H1 (cell line): ENCODE measurements at regions not wholly inside any gene's neighbourhood (a gene's known extent, or its start where the extent isn't known, plus 50 kb on each side); places are given as distances from the start of the nearest gene placed in this dataset.

Experiments
- CEBPB ChIP-seq: IDR thresholded peaks from 2 replicates; pipeline ENCODE4 v1.6.1; 2012; ENCODE audit warnings: low read depth, low read length
- CHD2 ChIP-seq: IDR thresholded peaks from 2 replicates; pipeline ENCODE4 v1.6.1; 2012; ENCODE audit warnings: low read length, improper control_type of control experiment
- CREB1 ChIP-seq: IDR thresholded peaks from 2 replicates; pipeline ENCODE4 v1.6.1; 2012; ENCODE audit warnings: inconsistent platforms
- EZH2 ChIP-seq: fragments of 200-600 bp; sonication (generic); IDR thresholded peaks from 2 replicates; pipeline ENCODE4 v1.7.1; 2012; ENCODE audit warnings: low read depth, mild to moderate bottlenecking, moderate library complexity, low read length, inconsistent platforms; ENCODE audit not compliant: severe bottlenecking
- GABPA ChIP-seq: IDR thresholded peaks from 2 replicates; pipeline ENCODE4 v1.6.1; 2011; ENCODE audit warnings: mild to moderate bottlenecking, low read length, moderate library complexity, borderline replicate concordance; ENCODE audit not compliant: insufficient read depth
- HDAC2 ChIP-seq, 2 experiments: fragments of 300-600 bp in 1 of 2; sonication (generic) in 1 of 2; IDR thresholded peaks; 2 replicates each; pipeline ENCODE4 v1.6.1; 2011 to 2012; ENCODE audit warnings: low read depth in 2 of 2, low read length in 2 of 2, mild to moderate bottlenecking in 2 of 2, moderate library complexity in 2 of 2, borderline replicate concordance in 1 of 2, inconsistent platforms in 1 of 2
- NRF1 ChIP-seq: IDR thresholded peaks from 2 replicates; pipeline ENCODE4 v1.6.1; 2011; ENCODE audit warnings: mild to moderate bottlenecking, low read depth, low read length, improper control_type of control experiment
- SIN3A ChIP-seq, 2 experiments: IDR thresholded peaks in 1 of 2; conservative IDR thresholded peaks in 1 of 2; 2 replicates each; pipeline ENCODE4 v1.6.1; 2011 to 2012; ENCODE audit warnings: low read length in 2 of 2, improper control_type of control experiment in 1 of 2, low read depth in 1 of 2, mild to moderate bottlenecking in 1 of 2
- SIX5 ChIP-seq: IDR thresholded peaks from 2 replicates; pipeline ENCODE4 v1.6.1; 2011; ENCODE audit warnings: mild to moderate bottlenecking, low read depth, low read length
- YY1 ChIP-seq: IDR thresholded peaks from 2 replicates; pipeline ENCODE4 v1.6.1; 2011; ENCODE audit warnings: low read depth, mild to moderate bottlenecking, low read length
- TF ChIP-seq, protein P1 (sequence below): fragments of 300-600 bp; sonication (generic); IDR thresholded peaks from 2 replicates; pipeline ENCODE4 v1.7.1; 2012; ENCODE audit warnings: low read length, moderate library complexity, mild to moderate bottlenecking, inconsistent platforms; ENCODE audit not compliant: insufficient replicate concordance

- TF ChIP-seq, protein P1, sequence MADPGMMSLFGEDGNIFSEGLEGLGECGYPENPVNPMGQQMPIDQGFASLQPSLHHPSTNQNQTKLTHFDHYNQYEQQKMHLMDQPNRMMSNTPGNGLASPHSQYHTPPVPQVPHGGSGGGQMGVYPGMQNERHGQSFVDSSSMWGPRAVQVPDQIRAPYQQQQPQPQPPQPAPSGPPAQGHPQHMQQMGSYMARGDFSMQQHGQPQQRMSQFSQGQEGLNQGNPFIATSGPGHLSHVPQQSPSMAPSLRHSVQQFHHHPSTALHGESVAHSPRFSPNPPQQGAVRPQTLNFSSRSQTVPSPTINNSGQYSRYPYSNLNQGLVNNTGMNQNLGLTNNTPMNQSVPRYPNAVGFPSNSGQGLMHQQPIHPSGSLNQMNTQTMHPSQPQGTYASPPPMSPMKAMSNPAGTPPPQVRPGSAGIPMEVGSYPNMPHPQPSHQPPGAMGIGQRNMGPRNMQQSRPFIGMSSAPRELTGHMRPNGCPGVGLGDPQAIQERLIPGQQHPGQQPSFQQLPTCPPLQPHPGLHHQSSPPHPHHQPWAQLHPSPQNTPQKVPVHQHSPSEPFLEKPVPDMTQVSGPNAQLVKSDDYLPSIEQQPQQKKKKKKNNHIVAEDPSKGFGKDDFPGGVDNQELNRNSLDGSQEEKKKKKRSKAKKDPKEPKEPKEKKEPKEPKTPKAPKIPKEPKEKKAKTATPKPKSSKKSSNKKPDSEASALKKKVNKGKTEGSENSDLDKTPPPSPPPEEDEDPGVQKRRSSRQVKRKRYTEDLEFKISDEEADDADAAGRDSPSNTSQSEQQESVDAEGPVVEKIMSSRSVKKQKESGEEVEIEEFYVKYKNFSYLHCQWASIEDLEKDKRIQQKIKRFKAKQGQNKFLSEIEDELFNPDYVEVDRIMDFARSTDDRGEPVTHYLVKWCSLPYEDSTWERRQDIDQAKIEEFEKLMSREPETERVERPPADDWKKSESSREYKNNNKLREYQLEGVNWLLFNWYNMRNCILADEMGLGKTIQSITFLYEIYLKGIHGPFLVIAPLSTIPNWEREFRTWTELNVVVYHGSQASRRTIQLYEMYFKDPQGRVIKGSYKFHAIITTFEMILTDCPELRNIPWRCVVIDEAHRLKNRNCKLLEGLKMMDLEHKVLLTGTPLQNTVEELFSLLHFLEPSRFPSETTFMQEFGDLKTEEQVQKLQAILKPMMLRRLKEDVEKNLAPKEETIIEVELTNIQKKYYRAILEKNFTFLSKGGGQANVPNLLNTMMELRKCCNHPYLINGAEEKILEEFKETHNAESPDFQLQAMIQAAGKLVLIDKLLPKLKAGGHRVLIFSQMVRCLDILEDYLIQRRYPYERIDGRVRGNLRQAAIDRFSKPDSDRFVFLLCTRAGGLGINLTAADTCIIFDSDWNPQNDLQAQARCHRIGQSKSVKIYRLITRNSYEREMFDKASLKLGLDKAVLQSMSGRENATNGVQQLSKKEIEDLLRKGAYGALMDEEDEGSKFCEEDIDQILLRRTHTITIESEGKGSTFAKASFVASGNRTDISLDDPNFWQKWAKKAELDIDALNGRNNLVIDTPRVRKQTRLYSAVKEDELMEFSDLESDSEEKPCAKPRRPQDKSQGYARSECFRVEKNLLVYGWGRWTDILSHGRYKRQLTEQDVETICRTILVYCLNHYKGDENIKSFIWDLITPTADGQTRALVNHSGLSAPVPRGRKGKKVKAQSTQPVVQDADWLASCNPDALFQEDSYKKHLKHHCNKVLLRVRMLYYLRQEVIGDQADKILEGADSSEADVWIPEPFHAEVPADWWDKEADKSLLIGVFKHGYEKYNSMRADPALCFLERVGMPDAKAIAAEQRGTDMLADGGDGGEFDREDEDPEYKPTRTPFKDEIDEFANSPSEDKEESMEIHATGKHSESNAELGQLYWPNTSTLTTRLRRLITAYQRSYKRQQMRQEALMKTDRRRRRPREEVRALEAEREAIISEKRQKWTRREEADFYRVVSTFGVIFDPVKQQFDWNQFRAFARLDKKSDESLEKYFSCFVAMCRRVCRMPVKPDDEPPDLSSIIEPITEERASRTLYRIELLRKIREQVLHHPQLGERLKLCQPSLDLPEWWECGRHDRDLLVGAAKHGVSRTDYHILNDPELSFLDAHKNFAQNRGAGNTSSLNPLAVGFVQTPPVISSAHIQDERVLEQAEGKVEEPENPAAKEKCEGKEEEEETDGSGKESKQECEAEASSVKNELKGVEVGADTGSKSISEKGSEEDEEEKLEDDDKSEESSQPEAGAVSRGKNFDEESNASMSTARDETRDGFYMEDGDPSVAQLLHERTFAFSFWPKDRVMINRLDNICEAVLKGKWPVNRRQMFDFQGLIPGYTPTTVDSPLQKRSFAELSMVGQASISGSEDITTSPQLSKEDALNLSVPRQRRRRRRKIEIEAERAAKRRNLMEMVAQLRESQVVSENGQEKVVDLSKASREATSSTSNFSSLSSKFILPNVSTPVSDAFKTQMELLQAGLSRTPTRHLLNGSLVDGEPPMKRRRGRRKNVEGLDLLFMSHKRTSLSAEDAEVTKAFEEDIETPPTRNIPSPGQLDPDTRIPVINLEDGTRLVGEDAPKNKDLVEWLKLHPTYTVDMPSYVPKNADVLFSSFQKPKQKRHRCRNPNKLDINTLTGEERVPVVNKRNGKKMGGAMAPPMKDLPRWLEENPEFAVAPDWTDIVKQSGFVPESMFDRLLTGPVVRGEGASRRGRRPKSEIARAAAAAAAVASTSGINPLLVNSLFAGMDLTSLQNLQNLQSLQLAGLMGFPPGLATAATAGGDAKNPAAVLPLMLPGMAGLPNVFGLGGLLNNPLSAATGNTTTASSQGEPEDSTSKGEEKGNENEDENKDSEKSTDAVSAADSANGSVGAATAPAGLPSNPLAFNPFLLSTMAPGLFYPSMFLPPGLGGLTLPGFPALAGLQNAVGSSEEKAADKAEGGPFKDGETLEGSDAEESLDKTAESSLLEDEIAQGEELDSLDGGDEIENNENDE: no peak
- no peak for TF ChIP-seq NRF1
- no peak for TF ChIP-seq CREB1
- TF ChIP-seq GABPA: no peak
- no peak for TF ChIP-seq CHD2
- no peak for TF ChIP-seq CEBPB
- no peak for TF ChIP-seq HDAC2 (IDR thresholded peaks at IDR 0.05; ENCODE audit: borderline replicate concordance in 1 of 2, low read depth in 2 of 2, low read length in 2 of 2)
- no peak for TF ChIP-seq SIX5
- TF ChIP-seq YY1: no peak
- no peak for TF ChIP-seq SIN3A (conservative IDR thresholded peaks at IDR 0.05 in 1 of 2, IDR thresholded peaks at IDR 0.05 in 1 of 2; ENCODE audit: low read depth in 1 of 2, low read length in 2 of 2)
- TF ChIP-seq EZH2: no peak
Observed at GRCh38 chr1:238981317-238981933, 404.9 kb upstream of the CHRM3 start (continued).
